NCI-H524 treated with DMSO at 0.1 percent for 48 hours (cell line): ENCODE measurements at regions not wholly inside any gene's neighbourhood (a gene's known extent, or its start where the extent isn't known, plus 50 kb on each side); places are given as distances from the start of the nearest gene placed in this dataset.
"Not testable (repeated sequence)": the region's sequence is repeated elsewhere in the genome, so short reads cannot be mapped to it uniquely, and the experiment has no call there.

Source experiments
- DNase-seq: peaks from one replicate; lab custom pipeline; 2025; lab: John Stamatoyannopoulos, UW

DNA sequence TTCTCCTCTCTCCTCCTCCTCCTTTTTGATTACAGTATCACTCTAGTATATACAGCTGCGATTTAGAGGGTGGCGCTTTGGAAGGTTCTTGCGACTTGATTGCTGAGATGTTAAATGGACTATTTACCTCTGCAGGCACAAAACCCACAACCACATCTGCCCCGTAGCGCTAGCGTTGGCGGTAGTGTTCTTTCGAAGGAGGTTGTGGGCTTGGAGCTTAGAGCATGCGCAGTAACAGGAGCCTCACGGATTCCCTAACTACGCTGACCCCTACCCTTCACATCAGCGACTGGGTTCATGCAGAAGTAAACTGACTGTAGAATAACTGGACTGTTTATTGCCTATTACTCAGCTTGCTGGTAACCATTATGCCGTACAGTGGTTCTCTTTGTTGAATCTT lies 58.0 kb downstream of the CGGBP1 start:
- DNase-seq: no peak

DNA sequence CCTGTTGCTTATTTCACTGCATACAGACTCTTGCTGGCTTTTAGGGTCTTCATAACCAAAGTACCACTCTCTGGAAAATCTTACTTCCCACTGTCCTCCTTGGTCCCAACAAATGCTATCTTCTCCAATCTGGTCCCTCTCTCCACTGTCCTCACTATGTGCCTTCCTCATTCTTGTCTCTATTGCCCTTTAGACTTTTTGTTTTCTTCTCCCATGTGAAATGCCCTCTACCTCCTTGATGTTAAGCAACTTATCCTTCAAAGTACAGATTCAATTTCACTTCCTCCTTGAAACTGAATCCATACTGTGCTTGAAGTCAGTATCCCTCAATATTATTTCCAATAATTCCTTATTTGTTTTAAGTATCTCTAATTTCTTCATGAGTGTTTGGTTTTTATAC lies 60.8 kb downstream of the CGGBP1 start:
- DNase-seq: no peak

GRCh38 chr3:87997298-87997697 lies 61.5 kb downstream of the CGGBP1 start:
- DNase-seq: no peak

DNA sequence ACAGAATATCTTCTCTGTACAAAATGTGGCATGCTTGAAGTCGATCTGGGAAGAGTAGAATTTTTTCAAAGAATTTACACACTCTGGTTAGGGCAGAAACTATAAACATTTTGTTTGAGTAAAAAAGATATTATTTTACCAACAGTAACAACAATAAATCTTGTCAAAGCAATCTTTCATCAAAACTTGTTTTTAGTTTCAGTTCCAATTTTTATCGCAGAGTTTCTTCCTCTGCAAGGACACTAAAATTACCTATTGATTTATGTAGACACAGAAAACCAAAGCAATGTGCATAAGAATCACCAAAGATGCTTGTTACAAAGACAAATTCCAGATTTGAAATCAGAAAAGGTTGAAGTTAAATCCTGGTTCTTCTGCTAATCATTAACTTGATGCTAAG lies 61.9 kb downstream of the CGGBP1 start:
- DNase-seq: no peak

DNA sequence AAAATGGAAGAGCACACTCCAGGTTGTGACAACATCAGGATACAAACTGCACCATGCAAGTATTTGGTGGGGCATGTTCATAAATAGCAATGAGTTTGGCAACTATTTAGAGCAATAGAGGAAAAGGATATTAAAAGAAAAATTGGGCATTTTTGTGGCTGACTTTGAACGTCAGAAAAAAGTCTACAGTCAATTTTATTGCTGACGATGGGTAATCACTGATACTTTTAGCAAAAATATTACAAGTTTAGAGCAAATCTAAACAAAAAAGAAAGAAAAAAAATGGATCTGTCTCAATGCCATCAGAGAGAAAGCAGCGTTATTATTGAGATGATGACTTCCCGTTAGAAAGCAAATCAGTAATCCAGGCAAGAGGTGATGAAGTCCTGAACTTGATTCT lies 65.2 kb downstream of the CGGBP1 start:
- no peak for DNase-seq

- no peak for DNase-seq
These were observed 70.9 kb downstream of the CGGBP1 start for GRCh38 chr3:87987952-87988351.

DNA sequence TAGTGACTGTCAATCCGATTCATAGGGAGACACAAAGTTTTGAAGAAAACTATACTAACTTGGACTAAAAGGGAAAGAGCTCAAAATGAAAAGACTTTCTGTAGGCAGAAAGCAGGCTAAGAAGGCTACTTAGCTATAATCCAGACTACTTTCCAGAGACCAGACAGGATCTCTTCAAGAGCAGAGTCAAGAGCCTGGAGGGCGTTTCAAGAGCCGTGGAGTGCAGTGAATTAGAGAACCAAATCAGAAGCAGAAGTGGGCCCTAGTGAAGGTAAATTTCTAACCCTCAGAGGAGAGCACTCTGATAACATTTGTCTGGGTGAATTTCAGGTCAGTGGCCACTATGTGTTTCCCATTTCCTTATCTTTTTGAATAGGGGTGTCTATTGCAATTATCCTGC lies 76.4 kb downstream of the CGGBP1 start:
- no peak for DNase-seq

DNA sequence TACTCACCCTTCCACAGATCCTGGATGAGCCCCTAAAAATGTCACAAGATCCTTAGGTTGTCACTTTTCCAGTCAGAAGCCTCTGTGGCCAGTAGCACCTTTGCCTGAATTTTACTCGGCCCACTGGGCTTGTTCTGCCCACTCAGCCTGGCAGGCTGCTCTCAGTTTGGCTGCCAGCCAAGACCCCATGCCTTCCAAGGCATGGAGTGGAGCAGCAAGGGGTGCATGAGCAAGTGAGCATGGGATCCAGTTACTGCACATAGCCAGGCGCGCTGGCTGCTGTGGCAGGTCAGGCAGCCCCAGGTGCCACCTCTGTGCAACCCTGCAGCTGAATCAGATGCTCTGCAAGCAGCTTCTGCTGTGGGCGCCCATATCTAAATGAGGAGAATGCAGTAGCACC lies 79.3 kb downstream of the CGGBP1 start:
- DNase-seq: no peak

DNA sequence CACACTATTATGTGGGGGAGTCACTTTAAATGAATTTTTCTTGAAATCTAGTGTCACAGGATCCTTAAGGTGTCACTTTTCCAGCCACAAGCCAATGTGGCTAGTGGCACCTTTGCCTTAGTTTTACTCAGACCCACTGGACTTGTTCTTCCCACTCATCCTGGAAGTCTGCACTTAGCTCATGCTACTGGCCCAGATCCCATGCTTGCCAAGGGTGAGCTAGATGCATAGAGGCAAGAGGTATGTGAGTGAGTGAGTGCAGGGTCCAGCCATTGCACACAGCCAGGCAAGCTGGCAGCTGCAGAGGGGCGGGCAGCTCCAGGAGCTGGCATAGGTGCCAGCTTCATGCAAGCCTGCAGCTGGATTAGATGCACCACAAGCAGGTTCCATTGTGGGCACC lies 81.0 kb downstream of the CGGBP1 start:
- no peak for DNase-seq

DNA sequence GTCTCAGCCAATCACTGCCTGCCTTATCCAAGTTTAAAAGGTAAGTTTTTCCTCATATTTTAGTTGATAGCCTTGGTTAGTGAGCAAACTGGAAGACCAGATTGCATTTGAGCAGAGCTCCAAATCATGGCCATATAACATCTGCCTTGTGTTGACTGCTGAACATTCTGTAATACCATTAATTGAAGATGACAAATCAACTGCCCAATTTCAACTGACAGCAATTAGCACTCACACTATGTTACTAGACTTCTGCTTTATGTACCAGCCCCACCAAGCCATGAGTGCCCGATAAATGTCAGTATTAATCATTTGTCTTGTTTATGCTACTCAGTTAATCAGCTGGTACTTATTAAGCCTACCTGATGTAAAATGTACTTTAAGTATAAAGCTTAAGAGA lies 83.1 kb downstream of the CGGBP1 start:
- peak; percentile 1 for DNase-seq

DNA sequence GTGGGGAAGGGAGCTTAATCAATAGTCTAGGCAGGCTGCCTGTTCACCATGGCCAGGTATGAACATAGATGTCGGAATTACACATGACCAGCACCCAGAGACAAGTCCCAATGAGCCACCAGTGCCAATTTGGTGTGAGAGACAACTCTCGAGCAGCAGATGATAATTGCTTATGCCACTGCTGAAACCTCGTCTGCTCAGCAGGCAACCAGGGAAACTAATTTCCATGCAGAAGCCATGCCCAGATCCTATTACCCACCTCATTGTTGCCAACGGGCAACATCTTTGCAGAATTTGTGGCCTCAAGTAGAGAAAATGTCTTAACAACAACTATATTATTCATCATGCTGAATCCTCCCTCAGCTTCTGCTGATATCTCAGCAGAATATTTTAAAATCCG lies 84.9 kb downstream of the CGGBP1 start:
- no peak for DNase-seq

DNA sequence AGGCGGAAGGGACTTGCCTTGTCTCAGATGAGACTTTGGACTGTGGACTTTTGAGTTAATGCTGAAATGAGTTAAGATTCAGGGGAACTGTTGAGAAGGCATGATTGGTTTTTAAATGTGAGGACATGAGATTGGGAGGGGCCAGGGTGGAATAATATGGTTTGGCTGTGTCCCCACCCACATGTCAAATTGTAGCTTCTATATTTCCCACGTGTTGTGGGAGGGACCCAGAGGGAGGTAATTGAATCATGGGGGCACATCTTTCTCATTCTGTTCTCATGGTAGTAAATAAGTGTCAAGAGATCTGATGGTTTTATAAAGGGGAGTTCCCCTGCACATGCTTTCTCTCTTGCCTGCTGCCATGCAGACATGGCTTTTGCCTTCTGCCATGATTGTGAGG lies 89.2 kb downstream of the CGGBP1 start:
- DNase-seq: no peak

GRCh38 chr3:87968668-87969067 lies 90.1 kb downstream of the CGGBP1 start:
- DNase-seq: no peak

DNA sequence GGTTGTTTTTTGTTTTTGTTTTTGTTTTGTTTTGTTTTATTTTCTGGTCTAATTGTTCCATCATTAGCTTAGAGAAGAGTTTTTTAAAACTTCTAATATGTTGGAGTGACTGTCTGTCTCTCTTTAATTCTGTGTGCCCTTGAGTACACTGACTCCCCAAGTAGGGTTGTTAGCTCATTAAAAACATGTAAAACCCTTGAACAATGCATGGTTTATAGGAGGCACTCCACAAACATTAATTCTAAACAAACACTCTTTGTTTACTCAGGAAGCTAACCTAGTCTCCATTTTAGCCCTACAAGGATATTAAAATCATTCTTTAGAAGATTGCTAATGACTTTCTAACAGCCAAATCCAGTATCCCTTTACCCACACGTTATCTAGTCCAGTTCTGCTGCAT lies 100.5 kb downstream of the CGGBP1 start:
- no peak for DNase-seq

GRCh38 chr3:87957575-87957974 lies 101.2 kb downstream of the CGGBP1 start:
- DNase-seq: no peak

DNA sequence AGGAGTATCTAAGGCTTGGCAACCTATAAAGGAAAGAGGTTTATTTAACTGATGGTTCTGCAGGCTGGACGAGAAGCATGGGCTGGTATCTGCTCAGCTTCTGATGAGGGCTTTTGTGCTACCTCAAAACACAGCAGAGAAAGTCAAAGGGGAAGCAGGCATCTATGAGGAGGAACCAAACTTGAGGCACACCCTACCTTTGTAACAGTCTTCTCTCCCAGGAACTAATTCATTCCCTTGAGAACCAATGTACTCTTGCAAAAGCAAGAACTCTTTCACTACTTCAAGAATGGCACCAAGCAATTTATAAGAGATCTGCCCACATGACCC lies 109.0 kb downstream of the CGGBP1 start:
- DNase-seq: no peak

- no peak for DNase-seq
These were observed 109.5 kb downstream of the CGGBP1 start for GRCh38 chr3:87949189-87949878.

DNA sequence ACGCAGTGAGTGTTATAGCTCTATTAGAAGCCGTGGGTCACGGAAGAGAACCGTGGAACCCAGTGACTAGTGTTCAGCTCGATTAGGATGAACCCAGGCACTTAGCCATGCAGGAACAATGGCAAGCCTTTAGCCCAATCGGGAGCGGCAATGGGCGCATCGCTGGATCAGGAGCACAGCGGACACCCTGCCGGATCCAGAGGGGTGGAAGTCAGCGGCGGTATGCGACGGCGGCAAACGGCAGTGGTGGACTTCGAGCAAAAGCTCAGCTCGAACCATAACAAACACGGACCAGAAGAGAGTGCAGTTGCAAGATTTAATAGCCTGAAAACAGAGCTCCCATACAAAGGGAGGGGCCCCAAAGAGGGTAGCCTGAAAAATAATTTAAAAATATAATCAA lies 112.8 kb downstream of the CGGBP1 start:
- not testable (repeated sequence) for DNase-seq

DNA sequence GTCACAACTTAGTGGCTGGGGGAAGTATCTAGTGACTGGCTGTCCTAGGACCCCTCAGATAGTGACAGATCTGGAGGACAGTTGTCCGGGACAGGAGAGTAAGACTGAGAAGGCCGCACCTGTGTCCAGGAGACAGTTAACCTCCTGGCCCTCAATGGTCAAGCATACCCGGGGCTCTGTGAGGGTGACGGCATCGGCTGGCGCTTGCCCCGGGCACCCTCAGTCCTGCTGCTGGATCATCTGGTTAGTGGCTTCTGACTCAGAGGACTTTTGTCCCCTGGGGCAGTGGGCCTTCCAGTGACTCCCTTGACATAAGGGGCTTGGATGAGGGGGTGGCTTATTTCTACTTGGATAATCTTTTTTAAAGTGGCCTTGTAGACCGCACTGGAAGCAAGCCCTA lies 116.5 kb downstream of the CGGBP1 start:
- DNase-seq: not testable (repeated sequence)

- no peak for DNase-seq
These were observed 134.3 kb downstream of the CGGBP1 start for GRCh38 chr3:87924485-87924884.

DNA sequence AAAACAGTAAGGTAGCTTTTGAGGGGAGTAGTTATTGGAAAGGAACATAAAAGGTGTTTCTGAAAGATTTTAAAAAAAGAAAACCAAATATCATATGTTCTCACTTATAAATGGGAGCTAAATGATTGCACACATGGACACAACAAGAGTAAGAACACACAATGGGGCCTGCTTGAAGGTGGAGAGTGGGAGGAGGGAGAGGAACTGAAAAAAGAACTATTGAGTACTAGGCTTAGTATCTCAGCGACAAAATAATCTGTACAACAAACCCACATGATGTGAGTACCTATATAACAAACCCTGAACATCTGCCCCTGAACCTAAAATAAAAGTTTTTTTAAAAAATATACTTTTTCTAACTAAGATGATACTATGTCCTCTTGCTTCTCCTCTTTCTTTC lies 138.3 kb downstream of the CGGBP1 start:
- DNase-seq: no peak

DNA sequence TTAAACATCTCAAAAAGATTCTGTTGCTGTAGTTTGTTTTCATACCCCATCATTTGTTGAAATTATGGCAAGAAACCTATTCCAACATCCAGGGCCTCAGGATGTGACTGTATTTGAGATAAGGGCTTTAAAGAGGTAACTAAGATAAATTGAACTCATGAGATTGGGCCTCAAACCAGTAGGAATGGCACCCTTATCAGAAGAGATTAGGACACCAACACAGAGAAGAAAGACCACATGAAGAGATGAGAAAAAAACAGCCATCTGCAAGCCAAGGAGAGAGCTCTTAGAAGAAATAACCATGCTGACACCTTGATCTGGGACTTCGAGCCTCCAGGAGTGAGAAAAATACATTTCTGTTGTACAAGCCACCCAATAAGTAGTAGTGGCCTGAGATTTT lies 157.7 kb downstream of the CGGBP1 start:
- no peak for DNase-seq

GRCh38 chr3:87900061-87900460 lies 158.7 kb downstream of the CGGBP1 start:
- no peak for DNase-seq

DNA sequence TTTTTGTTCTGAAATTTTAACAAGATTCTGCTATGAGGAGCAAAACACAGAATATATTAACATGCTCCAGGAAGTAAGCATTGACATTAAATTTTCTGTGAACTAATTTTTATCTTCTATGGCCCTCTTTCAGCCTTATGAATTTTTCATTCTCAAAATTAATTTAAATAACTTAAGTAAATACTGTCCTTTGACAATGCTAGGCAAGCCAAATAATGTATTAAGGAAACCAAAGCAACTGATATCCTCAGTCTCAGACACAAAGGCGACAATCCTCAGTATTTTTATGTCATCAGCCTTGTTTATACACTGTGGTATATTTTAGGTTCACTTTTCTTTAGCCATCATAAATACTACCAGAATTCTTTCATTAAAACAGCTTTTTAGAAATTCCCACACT lies 159.8 kb downstream of the CGGBP1 start:
- no peak for DNase-seq

GRCh38 chr3:87895983-87896382 lies 162.8 kb downstream of the CGGBP1 start:
- no peak for DNase-seq
